WTC11 (cell line): ENCODE measurements at regions not wholly inside any gene's neighbourhood (a gene's known extent, or its start where the extent isn't known, plus 50 kb on each side); places are given as distances from the start of the nearest gene placed in this dataset.

Experiments used
- CTCF ChIP-seq: fragments of 200-600 bp; IDR thresholded peaks from 2 replicates; pipeline ENCODE4 v1.8.0; 2022; ENCODE audit warnings: antibody characterized with exemption
- FOXP1 ChIP-seq: sonication (generic); formaldehyde crosslinking; IDR thresholded peaks from 2 replicates; pipeline ENCODE4 v1.8.0; 2022; ENCODE audit warnings: missing genetic modification reagents, mild to moderate bottlenecking, moderate library complexity, borderline replicate concordance
- IRF2 ChIP-seq: sonication (generic); formaldehyde crosslinking; IDR thresholded peaks from 2 replicates; pipeline ENCODE4 v1.8.0; 2022; ENCODE audit warnings: low read depth, missing genetic modification reagents, borderline replicate concordance
- TF ChIP-seq, protein P1 (sequence below): sonication (generic); formaldehyde crosslinking; IDR thresholded peaks from 2 replicates; pipeline ENCODE4 v1.8.1; 2022; ENCODE audit warnings: mild to moderate bottlenecking, moderate library complexity, missing genetic modification reagents

DNA sequence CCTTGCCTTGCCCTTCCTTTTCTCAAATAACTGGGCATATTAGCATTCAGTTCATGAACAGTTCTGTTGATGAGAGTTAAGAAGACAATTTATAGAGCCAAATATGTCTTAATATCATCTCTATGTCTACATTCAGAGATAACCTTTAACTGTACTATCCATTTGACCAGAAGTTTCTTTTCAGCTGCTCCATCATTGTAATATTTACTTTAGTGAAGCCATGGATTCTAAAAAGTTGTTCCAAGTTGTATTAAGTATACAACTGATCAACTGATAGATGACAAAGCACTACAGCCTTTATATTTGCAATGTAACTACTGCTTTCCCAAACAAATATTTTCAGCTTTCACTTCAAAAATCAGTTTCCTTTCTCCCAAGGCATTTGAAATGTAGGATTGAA lies 1252.7 kb downstream of the EPHA7 start:
- no peak for TF ChIP-seq CTCF
- no peak for TF ChIP-seq FOXP1 (CRISPR knock-in tag)
- TF ChIP-seq, protein P1, sequence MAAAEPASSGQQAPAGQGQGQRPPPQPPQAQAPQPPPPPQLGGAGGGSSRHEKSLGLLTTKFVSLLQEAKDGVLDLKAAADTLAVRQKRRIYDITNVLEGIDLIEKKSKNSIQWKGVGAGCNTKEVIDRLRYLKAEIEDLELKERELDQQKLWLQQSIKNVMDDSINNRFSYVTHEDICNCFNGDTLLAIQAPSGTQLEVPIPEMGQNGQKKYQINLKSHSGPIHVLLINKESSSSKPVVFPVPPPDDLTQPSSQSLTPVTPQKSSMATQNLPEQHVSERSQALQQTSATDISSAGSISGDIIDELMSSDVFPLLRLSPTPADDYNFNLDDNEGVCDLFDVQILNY (CRISPR knock-in tag): no peak
- no peak for TF ChIP-seq IRF2 (CRISPR knock-in tag)
